ENCODE measurements at regions not wholly inside any gene's neighbourhood (a gene's known extent, or its start where the extent isn't known, plus 50 kb on each side); places are given as distances from the start of the nearest gene placed in this dataset.

GRCh38 chr3:124174910-124175874 is 183.3 kb upstream of the ROPN1 start:
- Histone ChIP-seq H3K36me3 (no peaks in the 10 kb centered on the region), H3K9me3 (no peaks in the 10 kb centered on the region), H3K27me3 (no peaks in the 10 kb centered on the region), H3K27ac (no peak overlapping the region), H3K4me3 (no peak overlapping the region), H3K4me1 (no peaks in the 10 kb centered on the region)
- no peak for DNase-seq (ENCODE audit: low spot score in 2 of 2)
- TF ChIP-seq POLR2A (IDR thresholded peaks at IDR 0.05) (no peak), POLR2AphosphoS5 (IDR thresholded peaks at IDR 0.05) (no peak), CTCF (IDR thresholded peaks at IDR 0.05) (no peak)
- intact Hi-C loops (cut with DNase I; ENCODE audit: low total_unique reads) = no loop called here

GRCh38 chr3:124177071-124177470 is 185.1 kb upstream of the ROPN1 start:
- H3K36me3 ChIP-seq = no peaks in the 10 kb centered on the region
- H3K4me1 ChIP-seq = no peaks in the 10 kb centered on the region
- intact Hi-C loops (cut with DNase I; ENCODE audit: low total_unique reads) = no loop called here
- no peaks in the 10 kb centered on the region for H3K27me3 ChIP-seq
- DNase-seq (ENCODE audit: low spot score in 2 of 2) = no peak
- H3K27ac ChIP-seq = no peak overlapping the region
- H3K9me3 ChIP-seq = no peaks in the 10 kb centered on the region
- no peak overlapping the region for H3K4me3 ChIP-seq
- no peak for TF ChIP-seq POLR2A (IDR thresholded peaks at IDR 0.05)
- no peak for TF ChIP-seq POLR2AphosphoS5 (IDR thresholded peaks at IDR 0.05)
- no peak for TF ChIP-seq CTCF (IDR thresholded peaks at IDR 0.05)

GRCh38 chr3:124178531-124178930 is 186.6 kb upstream of the ROPN1 start:
- no peaks in the 10 kb centered on the region for H3K9me3 ChIP-seq
- intact Hi-C loops (cut with DNase I; ENCODE audit: low total_unique reads) = no loop called here
- no peaks in the 10 kb centered on the region for H3K4me1 ChIP-seq
- DNase-seq (ENCODE audit: low spot score in 2 of 2) = no peak
- H3K27me3 ChIP-seq = no peaks in the 10 kb centered on the region
- H3K27ac ChIP-seq = no peak overlapping the region
- TF ChIP-seq CTCF (IDR thresholded peaks at IDR 0.05) = no peak
- TF ChIP-seq POLR2A (IDR thresholded peaks at IDR 0.05) = no peak
- no peak for TF ChIP-seq POLR2AphosphoS5 (IDR thresholded peaks at IDR 0.05)
- no peaks in the 10 kb centered on the region for H3K36me3 ChIP-seq
- H3K4me3 ChIP-seq = no peak overlapping the region

- no peaks in the 10 kb centered on the region for H3K36me3 ChIP-seq
- TF ChIP-seq CTCF (IDR thresholded peaks at IDR 0.05) = no peak
- no peak for TF ChIP-seq POLR2AphosphoS5 (IDR thresholded peaks at IDR 0.05)
- no peak for TF ChIP-seq POLR2A (IDR thresholded peaks at IDR 0.05)
Observed at GRCh38 chr3:124200407-124200806, 208.5 kb upstream of the ROPN1 start.

GRCh38 chr3:124201226-124201625 is 209.3 kb upstream of the ROPN1 start:
- intact Hi-C loops (cut with DNase I; ENCODE audit: low total_unique reads) = no loop called here
- TF ChIP-seq CTCF (IDR thresholded peaks at IDR 0.05) = no peak
- no peak for TF ChIP-seq POLR2AphosphoS5 (IDR thresholded peaks at IDR 0.05)
- TF ChIP-seq POLR2A (IDR thresholded peaks at IDR 0.05) = no peak
- no peaks in the 10 kb centered on the region for H3K9me3 ChIP-seq
- no peaks in the 10 kb centered on the region for H3K36me3 ChIP-seq
- DNase-seq (ENCODE audit: low spot score in 2 of 2) = no peak
- H3K4me1 ChIP-seq = no peaks in the 10 kb centered on the region
- no peak overlapping the region for H3K27ac ChIP-seq
- H3K4me3 ChIP-seq = no peak overlapping the region
- no peaks in the 10 kb centered on the region for H3K27me3 ChIP-seq

More at GRCh38 chr3:124200407-124200806, 208.5 kb upstream of the ROPN1 start:
- intact Hi-C loops (cut with DNase I; ENCODE audit: low total_unique reads) = loop anchor here (1.0 kb wide), 1 partner anchor 25 kb away; no protein-coding TSS in a partner anchor
- no peak overlapping the region for H3K27ac ChIP-seq
- H3K9me3 ChIP-seq = no peaks in the 10 kb centered on the region
- H3K4me3 ChIP-seq = no peak overlapping the region
- DNase-seq (ENCODE audit: low spot score in 2 of 2) = no peak
- no peaks in the 10 kb centered on the region for H3K4me1 ChIP-seq
- H3K27me3 ChIP-seq = no peaks in the 10 kb centered on the region
